Neural cell (in vitro differentiated cells): ENCODE measurements at regions not wholly inside any gene's neighbourhood (a gene's known extent, or its start where the extent isn't known, plus 50 kb on each side); places are given as distances from the start of the nearest gene placed in this dataset.

ENCODE experiments used
- H2AFZ ChIP-seq: fragments of 200-600, 300-800 bp; sonication (generic), shearing (Covaris generic); 2 replicates; pipeline ENCODE4 v1.6.0; 2014; ENCODE audit warnings: low read depth, mild to moderate bottlenecking, antibody characterized with exemption, low read length, moderate library complexity
- H3F3A ChIP-seq: fragments of 200-600 bp; shearing (Covaris generic); 2 replicates; pipeline ENCODE4 v1.6.1; 2016; ENCODE audit warnings: mild to moderate bottlenecking, moderate library complexity, mixed read lengths, antibody characterized with exemption, low read length; ENCODE audit not compliant: insufficient read depth, poor library complexity, severe bottlenecking
- H3K27ac ChIP-seq: fragments of 200-600, 300-800 bp; sonication (generic), shearing (Covaris generic); 2 replicates; pipeline ENCODE4 v1.5.1; 2014; ENCODE audit warnings: mild to moderate bottlenecking, low read length, moderate library complexity
- H3K27me3 ChIP-seq: fragments of 300-800, 200-600 bp; sonication (generic), shearing (Covaris generic); 2 replicates; pipeline ENCODE4 v1.6.0; 2014; ENCODE audit warnings: mild to moderate bottlenecking, low read depth, low read length, moderate library complexity; ENCODE audit not compliant: insufficient read depth
- H3K36me3 ChIP-seq: fragments of 300-800, 200-600 bp; sonication (generic), shearing (Covaris generic); 2 replicates; pipeline ENCODE4 v1.5.1; 2014; ENCODE audit warnings: mild to moderate bottlenecking, antibody characterized with exemption, low read length, moderate library complexity; ENCODE audit not compliant: insufficient read depth
- H3K4me2 ChIP-seq: fragments of 300-800, 200-600 bp; sonication (generic), shearing (Covaris generic); 2 replicates; pipeline ENCODE4 v1.6.0; 2014; ENCODE audit warnings: mild to moderate bottlenecking, low read length
- H3K4me3 ChIP-seq: fragments of 300-800, 200-600 bp; sonication (generic), shearing (Covaris generic); 2 replicates; pipeline ENCODE4 v1.5.1; 2014; ENCODE audit warnings: mild to moderate bottlenecking, low read length, moderate library complexity
- H3K79me2 ChIP-seq: fragments of 200-600 bp; shearing (Covaris generic); replicated peaks from 2 replicates; pipeline ENCODE4 v1.6.0; 2014; ENCODE audit warnings: mild to moderate bottlenecking, low read length, moderate library complexity; ENCODE audit not compliant: insufficient read depth
- H3K9ac ChIP-seq: fragments of 300-800, 200-600 bp; sonication (generic), shearing (Covaris generic); 2 replicates; pipeline ENCODE4 v1.6.1; 2016; ENCODE audit warnings: mild to moderate bottlenecking, low read length, mixed read lengths
- H3K9me2 ChIP-seq: fragments of 200-600 bp; shearing (Covaris generic); 2 replicates; pipeline ENCODE4 v1.6.1; 2016; ENCODE audit warnings: mild to moderate bottlenecking, low read length, mixed read lengths; ENCODE audit not compliant: insufficient read depth
- H3K9me3 ChIP-seq: fragments of 200-600, 300-800 bp; sonication (generic), shearing (Covaris generic); 2 replicates; pipeline ENCODE4 v1.6.1; 2016; ENCODE audit warnings: mild to moderate bottlenecking, mixed run types, low read length, moderate library complexity, mixed read lengths
- H4K20me1 ChIP-seq: fragments of 200-600 bp; shearing (Covaris generic); 2 replicates; pipeline ENCODE4 v1.6.1; 2016; ENCODE audit warnings: mild to moderate bottlenecking, mixed run types; ENCODE audit not compliant: insufficient read depth
- CTCF ChIP-seq: fragments of 450-650 bp; IDR thresholded peaks from 2 replicates; pipeline ENCODE4 v1.5.1; 2014; ENCODE audit warnings: antibody characterized with exemption, mild to moderate bottlenecking, moderate library complexity; ENCODE audit not compliant: poor library complexity, severe bottlenecking
- EP300 ChIP-seq: fragments of 450-650 bp; conservative IDR thresholded peaks from 2 replicates; pipeline ENCODE4 v1.6.1; 2014; ENCODE audit warnings: antibody characterized with exemption, mild to moderate bottlenecking, moderate library complexity; ENCODE audit not compliant: poor library complexity, severe bottlenecking
- EZH2 ChIP-seq: fragments of 200-600, 300-800 bp; shearing (Covaris generic), sonication (generic); IDR thresholded peaks from 2 replicates; pipeline ENCODE4 v1.6.1; 2014; ENCODE audit warnings: antibody characterized with exemption, low read length, borderline replicate concordance, mild to moderate bottlenecking; ENCODE audit not compliant: insufficient read depth, poor library complexity, severe bottlenecking
- MXI1 ChIP-seq: fragments of 450-650 bp; conservative IDR thresholded peaks from 2 replicates; pipeline ENCODE4 v1.6.1; 2014; ENCODE audit warnings: antibody characterized with exemption, mild to moderate bottlenecking; ENCODE audit not compliant: poor library complexity, severe bottlenecking
- POLR2AphosphoS5 ChIP-seq: IDR thresholded peaks from 2 replicates; pipeline ENCODE4 v1.6.1; 2012
- RAD21 ChIP-seq: fragments of 450-650 bp; conservative IDR thresholded peaks from 2 replicates; pipeline ENCODE4 v1.6.1; 2014; ENCODE audit warnings: antibody characterized with exemption, mild to moderate bottlenecking, moderate library complexity
- REST ChIP-seq: IDR thresholded peaks from 2 replicates; pipeline ENCODE4 v1.6.1; 2012; ENCODE audit warnings: borderline replicate concordance
- SMC3 ChIP-seq: fragments of 450-650 bp; conservative IDR thresholded peaks from 2 replicates; pipeline ENCODE4 v1.6.1; 2014; ENCODE audit warnings: antibody characterized with exemption, mild to moderate bottlenecking, moderate library complexity; ENCODE audit not compliant: poor library complexity
- TAF1 ChIP-seq: IDR thresholded peaks from 2 replicates; pipeline ENCODE4 v1.6.1; 2012; ENCODE audit warnings: low read depth

- no peaks in the 10 kb centered on the region for H3F3A ChIP-seq
- no peaks in the 10 kb centered on the region for H4K20me1 ChIP-seq
- H2AFZ ChIP-seq, result no peak overlapping the region
- H3K27ac ChIP-seq, result no peak overlapping the region
- H3K79me2 ChIP-seq, result no peaks in the 10 kb centered on the region
- no peaks in the 10 kb centered on the region for H3K9me2 ChIP-seq
- H3K9me3 ChIP-seq, result no peaks in the 10 kb centered on the region
- no peak overlapping the region for H3K9ac ChIP-seq
- no peaks in the 10 kb centered on the region for H3K36me3 ChIP-seq
- no peak overlapping the region for H3K4me3 ChIP-seq
- H3K27me3 ChIP-seq, result no peaks in the 10 kb centered on the region
- no peak overlapping the region for H3K4me2 ChIP-seq
- TF ChIP-seq EP300 (no peak), POLR2AphosphoS5 (no peak), RAD21 (no peak), CTCF (no peak), SMC3 (no peak), MXI1 (no peak), REST (no peak), TAF1 (no peak), EZH2 (no peak)
Observed at GRCh38 chr18:38473535-38473934, 907.9 kb upstream of the CELF4 start.

- no peak overlapping the region for H3K4me3 ChIP-seq
- no peaks in the 10 kb centered on the region for H4K20me1 ChIP-seq
- H3K9me2 ChIP-seq, result no peaks in the 10 kb centered on the region
- H3K36me3 ChIP-seq, result no peaks in the 10 kb centered on the region
- H3K9me3 ChIP-seq, result no peaks in the 10 kb centered on the region
- H3K27me3 ChIP-seq, result no peaks in the 10 kb centered on the region
- no peaks in the 10 kb centered on the region for H3K79me2 ChIP-seq
- no peak overlapping the region for H2AFZ ChIP-seq
- H3F3A ChIP-seq, result no peaks in the 10 kb centered on the region
- no peak overlapping the region for H3K27ac ChIP-seq
- no peak for TF ChIP-seq RAD21
- TF ChIP-seq SMC3, result no peak
- no peak for TF ChIP-seq TAF1
- TF ChIP-seq POLR2AphosphoS5, result no peak
- no peak for TF ChIP-seq EZH2
- no peak for TF ChIP-seq REST
- TF ChIP-seq EP300, result no peak
- no peak for TF ChIP-seq MXI1
- no peak for TF ChIP-seq CTCF
- H3K4me2 ChIP-seq, result no peak overlapping the region
- H3K9ac ChIP-seq, result no peak overlapping the region
Observed at GRCh38 chr18:38470421-38470820, 904.8 kb upstream of the CELF4 start.
